T-helper 2 cell (primary cell): ENCODE measurements at regions not wholly inside any gene's neighbourhood (a gene's known extent, or its start where the extent isn't known, plus 50 kb on each side); places are given as distances from the start of the nearest gene placed in this dataset.

Experiments used
- DNase-seq, 5 experiments: peaks; one replicate each; pipeline versions ENCODE4 v3.0.0 to v3.0.0-alpha.2; 2012 to 2022

DNA sequence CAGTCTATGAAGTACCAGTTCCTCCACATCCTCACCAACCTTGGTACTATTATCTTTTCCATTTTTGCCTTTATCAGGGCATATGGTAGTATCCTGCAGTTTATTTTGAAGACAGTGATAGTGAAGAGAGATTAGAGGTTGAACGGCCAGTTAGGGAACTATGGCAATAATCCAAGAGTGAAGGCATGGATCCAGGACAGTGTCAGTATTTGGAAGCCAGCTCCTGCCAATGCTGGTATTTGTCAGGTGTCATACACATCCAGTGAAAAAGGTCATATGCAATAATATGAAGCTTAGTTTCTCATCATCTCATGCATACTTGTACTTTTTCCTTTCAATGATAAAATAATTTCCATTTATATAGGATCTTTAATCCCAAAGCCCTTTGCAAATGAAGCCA lies 56.8 kb upstream of the KCNMB2 start:
- DNase-seq: no peak

DNA sequence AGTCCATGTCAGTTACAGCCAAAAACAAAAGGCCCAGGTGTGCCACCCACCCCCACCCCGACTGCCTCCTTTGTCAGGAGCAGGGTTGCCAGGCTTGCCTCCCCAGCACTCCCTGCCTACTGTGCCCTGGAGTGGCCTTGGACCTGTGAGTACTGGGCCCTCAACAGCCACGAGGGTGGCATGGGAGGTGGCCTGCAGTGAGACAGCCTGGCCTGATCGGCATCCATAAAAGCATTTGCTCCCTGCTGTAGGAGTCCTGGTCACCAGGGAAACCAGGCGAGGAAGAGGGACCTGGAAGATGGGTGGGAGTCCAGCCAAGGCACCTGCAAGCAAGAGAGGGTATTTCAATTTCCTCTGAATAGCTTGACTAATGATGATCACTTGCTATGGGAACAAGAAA lies 56.4 kb upstream of the KCNMB2 start:
- DNase-seq: no peak

DNA sequence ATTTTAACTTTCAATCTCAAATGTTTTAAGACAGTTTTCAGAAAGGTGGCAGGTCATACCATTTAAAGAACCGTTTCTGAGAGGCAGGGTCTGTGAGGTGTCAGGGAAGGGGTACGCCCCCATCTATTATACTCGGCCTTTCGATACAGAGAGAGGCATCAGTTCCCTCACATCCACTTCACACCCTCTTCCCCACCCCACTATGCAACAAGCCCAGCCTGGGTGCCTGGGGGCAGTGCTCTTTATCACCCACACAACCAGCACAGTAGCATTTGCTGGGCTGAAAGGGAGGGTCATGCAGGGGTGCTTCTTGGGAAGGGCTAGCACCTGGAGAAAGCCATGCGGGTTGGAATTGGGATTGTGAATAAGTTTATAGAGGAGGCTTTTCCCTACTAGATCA lies 56.0 kb upstream of the KCNMB2 start:
- DNase-seq: no peak

DNA sequence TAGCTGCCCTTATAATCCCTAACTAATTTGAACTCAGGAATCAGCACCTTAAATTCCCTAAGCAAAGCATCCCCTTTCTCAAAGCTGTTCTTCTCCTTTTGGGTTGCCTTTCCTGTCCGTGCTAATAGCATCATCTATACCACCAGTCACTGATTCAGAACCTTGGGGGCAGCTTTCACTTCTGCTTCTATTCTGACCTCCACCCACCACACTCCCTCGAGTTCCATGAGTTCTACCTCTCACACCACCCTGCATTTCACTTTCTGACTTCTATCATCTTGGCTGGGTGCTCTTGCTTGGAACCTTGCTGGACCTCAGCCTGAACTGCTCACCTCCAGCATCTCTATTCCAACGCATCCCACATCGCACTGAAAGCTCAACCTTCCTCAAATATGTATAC lies 55.4 kb upstream of the KCNMB2 start:
- DNase-seq: no peak

DNA sequence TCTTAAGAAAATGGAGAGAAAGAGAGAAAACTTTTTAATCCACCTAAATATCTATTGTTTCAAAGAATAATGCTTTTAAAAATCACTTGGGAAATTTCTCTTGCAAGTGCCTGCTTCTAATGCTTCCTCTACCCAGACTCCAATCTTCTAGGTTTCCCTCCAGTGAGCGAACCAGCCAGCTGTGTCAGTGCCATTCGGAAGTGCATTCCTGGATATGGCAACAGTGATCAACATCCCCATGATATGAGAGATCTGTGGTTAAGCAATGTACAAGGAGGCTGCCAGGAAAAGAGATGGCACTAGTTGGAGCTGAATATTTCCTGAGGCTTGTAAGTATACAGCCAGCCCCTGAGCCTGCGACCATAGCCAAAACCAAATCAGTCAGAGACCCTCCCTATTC lies 53.3 kb upstream of the KCNMB2 start:
- no peak for DNase-seq

DNA sequence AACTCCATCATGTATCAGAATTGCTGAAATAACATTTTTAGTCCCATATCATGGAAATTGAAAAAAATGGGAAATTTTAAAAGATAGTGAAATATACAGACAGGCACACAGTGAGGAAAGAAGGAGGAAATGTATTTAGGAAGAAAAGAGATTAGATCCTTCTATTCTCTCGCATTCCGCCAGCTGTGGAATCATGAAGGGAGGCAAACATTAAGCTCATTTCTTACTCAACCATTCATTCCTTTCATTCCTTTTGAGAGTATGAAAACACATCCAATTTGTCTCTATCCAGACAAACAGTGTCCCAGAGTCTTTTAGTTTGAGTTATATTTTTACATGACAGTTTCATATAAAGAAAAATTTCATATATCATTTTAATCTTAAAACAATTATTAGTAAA lies 52.5 kb upstream of the KCNMB2 start:
- DNase-seq: no peak

DNA sequence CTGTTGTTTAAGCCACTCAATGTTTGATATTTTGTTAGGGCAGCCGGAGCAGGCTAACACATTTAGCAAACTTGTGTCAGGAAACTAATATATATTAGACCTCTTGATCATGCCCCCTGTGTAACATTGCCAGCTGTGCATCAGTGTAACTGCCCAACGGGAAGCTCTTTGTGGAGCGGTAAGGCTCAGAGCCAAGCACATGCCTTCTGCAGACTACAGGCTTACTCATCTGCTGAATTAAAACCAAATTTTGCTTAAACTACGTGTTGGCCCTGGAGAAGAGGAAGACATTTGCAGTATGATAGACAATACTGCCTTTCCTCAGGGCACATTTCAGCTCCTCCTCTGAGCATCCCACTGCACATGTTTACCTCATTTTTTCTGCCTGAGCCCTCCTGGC lies 50.5 kb upstream of the KCNMB2 start:
- DNase-seq: no peak
